ENCODE measurements at regions not wholly inside any gene's neighbourhood (a gene's known extent, or its start where the extent isn't known, plus 50 kb on each side); places are given as distances from the start of the nearest gene placed in this dataset.

DNA sequence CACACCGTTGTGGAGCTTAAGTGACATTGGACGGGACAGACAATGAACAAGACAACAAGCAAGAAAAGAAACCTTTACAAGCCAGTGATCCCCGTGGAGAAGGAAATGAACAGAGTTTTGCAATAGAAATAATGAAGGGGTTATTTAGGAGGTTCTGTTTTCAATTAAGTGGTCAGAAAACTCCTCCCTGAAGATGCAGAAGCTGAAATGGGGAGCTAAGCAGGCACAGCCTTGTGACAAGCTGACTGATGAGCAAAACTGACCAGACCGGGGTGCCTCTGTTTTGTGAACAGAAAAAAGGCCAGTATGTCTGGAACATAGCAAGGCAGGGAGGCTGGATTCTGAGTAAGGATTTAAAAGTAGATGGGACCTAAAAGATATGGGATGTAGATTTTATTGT lies 299.8 kb upstream of the POM121L12 start:
- TF ChIP-seq POLR2A (IDR thresholded peaks at IDR 0.05): no peak
- TF ChIP-seq, protein P1, sequence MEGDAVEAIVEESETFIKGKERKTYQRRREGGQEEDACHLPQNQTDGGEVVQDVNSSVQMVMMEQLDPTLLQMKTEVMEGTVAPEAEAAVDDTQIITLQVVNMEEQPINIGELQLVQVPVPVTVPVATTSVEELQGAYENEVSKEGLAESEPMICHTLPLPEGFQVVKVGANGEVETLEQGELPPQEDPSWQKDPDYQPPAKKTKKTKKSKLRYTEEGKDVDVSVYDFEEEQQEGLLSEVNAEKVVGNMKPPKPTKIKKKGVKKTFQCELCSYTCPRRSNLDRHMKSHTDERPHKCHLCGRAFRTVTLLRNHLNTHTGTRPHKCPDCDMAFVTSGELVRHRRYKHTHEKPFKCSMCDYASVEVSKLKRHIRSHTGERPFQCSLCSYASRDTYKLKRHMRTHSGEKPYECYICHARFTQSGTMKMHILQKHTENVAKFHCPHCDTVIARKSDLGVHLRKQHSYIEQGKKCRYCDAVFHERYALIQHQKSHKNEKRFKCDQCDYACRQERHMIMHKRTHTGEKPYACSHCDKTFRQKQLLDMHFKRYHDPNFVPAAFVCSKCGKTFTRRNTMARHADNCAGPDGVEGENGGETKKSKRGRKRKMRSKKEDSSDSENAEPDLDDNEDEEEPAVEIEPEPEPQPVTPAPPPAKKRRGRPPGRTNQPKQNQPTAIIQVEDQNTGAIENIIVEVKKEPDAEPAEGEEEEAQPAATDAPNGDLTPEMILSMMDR (IDR thresholded peaks at IDR 0.05): no peak

Data from lower leg skin (tissue), 3 donors.